Osteocyte (in vitro differentiated cells): ENCODE measurements at regions not wholly inside any gene's neighbourhood (a gene's known extent, or its start where the extent isn't known, plus 50 kb on each side); places are given as distances from the start of the nearest gene placed in this dataset.

ENCODE experiments used
- DNase-seq: peaks from one replicate; pipeline ENCODE4 v3.0.0; 2021; ENCODE audit warnings: mixed read lengths; ENCODE audit not compliant: unreplicated experiment; ENCODE audit errors: extremely low spot score
- H3K27ac Mint-ChIP-seq: one replicate; pipeline ENCODE4 v1.8.0; 2021; ENCODE audit warnings: mild to moderate bottlenecking, mixed read lengths; ENCODE audit not compliant: unreplicated experiment
- H3K27me3 Mint-ChIP-seq: one replicate; pipeline ENCODE4 v1.8.0; 2021; ENCODE audit warnings: mixed read lengths; ENCODE audit not compliant: unreplicated experiment
- H3K36me3 Mint-ChIP-seq: one replicate; pipeline ENCODE4 v1.8.0; 2021; ENCODE audit warnings: mixed read lengths; ENCODE audit not compliant: unreplicated experiment
- H3K4me1 Mint-ChIP-seq: one replicate; pipeline ENCODE4 v1.8.0; 2021; ENCODE audit warnings: mixed read lengths; ENCODE audit not compliant: unreplicated experiment
- H3K4me3 Mint-ChIP-seq: one replicate; pipeline ENCODE4 v1.8.0; 2021; ENCODE audit warnings: mild to moderate bottlenecking, moderate library complexity, mixed read lengths; ENCODE audit not compliant: unreplicated experiment
- H3K9me3 Mint-ChIP-seq: one replicate; pipeline ENCODE4 v1.8.0; 2021; ENCODE audit warnings: mixed read lengths; ENCODE audit not compliant: unreplicated experiment
- CTCF ChIP-seq: fragments of 200-600 bp; sonication (generic); IDR thresholded peaks from 2 replicates; pipeline ENCODE4 v1.5.0; 2021; ENCODE audit warnings: antibody characterized with exemption, mild to moderate bottlenecking, moderate library complexity

- Mint-ChIP-seq H3K27me3 (no peaks in the 10 kb centered on the region), H3K36me3 (no peaks in the 10 kb centered on the region), H3K4me3 (no peak overlapping the region), H3K9me3 (peaks cover 3% of the 10 kb centered on the region), H3K27ac (no peak overlapping the region), H3K4me1 (peaks cover 13% of the 10 kb centered on the region)
- no peak for DNase-seq
- TF ChIP-seq CTCF, result no peak
Observed at GRCh38 chr2:43020990-43021669, 205.3 kb downstream of the ZFP36L2 start.

GRCh38 chr2:43020296-43020695 lies 206.1 kb downstream of the ZFP36L2 start:
- DNase-seq, result no peak
- Mint-ChIP-seq H3K27ac (no peak overlapping the region), H3K4me1 (peaks cover 12% of the 10 kb centered on the region), H3K4me3 (no peak overlapping the region), H3K36me3 (no peaks in the 10 kb centered on the region), H3K27me3 (no peaks in the 10 kb centered on the region), H3K9me3 (peaks cover 3% of the 10 kb centered on the region)
- no peak for TF ChIP-seq CTCF

DNA sequence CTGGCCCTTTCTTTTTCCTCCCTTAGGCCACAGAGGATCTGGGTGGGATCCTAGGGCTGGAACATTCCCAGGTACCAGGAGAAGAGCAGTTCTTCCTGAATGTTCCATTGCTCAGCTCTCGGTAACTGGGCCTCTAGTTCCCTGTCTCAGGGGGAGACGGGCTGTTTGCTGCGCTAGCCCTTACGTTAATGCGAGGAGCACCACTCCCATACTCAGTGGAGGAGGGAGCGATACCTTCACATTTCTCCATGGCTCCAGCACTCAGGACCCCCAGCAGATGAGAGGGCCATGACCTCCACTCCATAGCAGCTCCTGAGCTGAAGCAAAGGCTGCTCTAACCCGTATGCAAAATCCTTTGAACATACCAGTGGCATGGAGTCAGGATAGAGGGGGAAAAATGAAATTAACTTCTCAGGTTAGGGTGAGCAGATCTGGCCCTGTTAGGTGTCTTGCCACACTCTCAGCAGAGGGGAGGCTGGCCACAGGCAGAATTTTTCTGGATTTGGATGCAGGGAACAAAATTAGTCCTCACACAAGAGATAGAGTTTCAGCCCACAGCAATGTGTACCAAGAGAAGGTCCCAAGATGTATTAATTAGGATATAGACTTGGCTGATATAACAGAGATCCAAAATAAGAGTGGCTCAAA lies 206.7 kb downstream of the ZFP36L2 start:
- H3K36me3 Mint-ChIP-seq, result no peaks in the 10 kb centered on the region
- peaks cover 3% of the 10 kb centered on the region for H3K9me3 Mint-ChIP-seq
- peaks cover 6% of the 10 kb centered on the region for H3K4me1 Mint-ChIP-seq
- no peak for DNase-seq
- H3K27ac Mint-ChIP-seq, result no peak overlapping the region
- no peak for TF ChIP-seq CTCF
- no peak overlapping the region for H3K4me3 Mint-ChIP-seq
- H3K27me3 Mint-ChIP-seq, result no peaks in the 10 kb centered on the region

- Mint-ChIP-seq H3K9me3 (peaks cover 3% of the 10 kb centered on the region), H3K4me3 (no peak overlapping the region), H3K27ac (no peak overlapping the region), H3K4me1 (peaks cover 2% of the 10 kb centered on the region), H3K27me3 (no peaks in the 10 kb centered on the region), H3K36me3 (no peaks in the 10 kb centered on the region)
- no peak for DNase-seq
- no peak for TF ChIP-seq CTCF
Observed at GRCh38 chr2:43019025-43019367, 207.4 kb downstream of the ZFP36L2 start.

- no peak for DNase-seq
- H3K27ac Mint-ChIP-seq, result no peak overlapping the region
Observed at GRCh38 chr2:43018179-43019024, 208.0 kb downstream of the ZFP36L2 start.

More at GRCh38 chr2:43018179-43019024, 208.0 kb downstream of the ZFP36L2 start:
- Mint-ChIP-seq H3K27me3 (no peaks in the 10 kb centered on the region), H3K4me1 (peaks cover 2% of the 10 kb centered on the region), H3K9me3 (peaks cover 3% of the 10 kb centered on the region), H3K36me3 (no peaks in the 10 kb centered on the region), H3K4me3 (no peak overlapping the region)
- TF ChIP-seq CTCF, result no peak
